ENCODE measurements at regions not wholly inside any gene's neighbourhood (a gene's known extent, or its start where the extent isn't known, plus 50 kb on each side); places are given as distances from the start of the nearest gene placed in this dataset.

GRCh38 chr9:73527521-73527920 lies 375.9 kb downstream of the ANXA1 start:
- no peak for TF ChIP-seq CTCF (IDR thresholded peaks at IDR 0.05; ENCODE audit: control insufficient read depth, extremely low read depth, insufficient read depth)
- no peak for DNase-seq (ENCODE audit: low read depth)
- no peak overlapping the region for H3K4me3 ChIP-seq (ENCODE audit: low read depth, low read length)

- H3K4me3 ChIP-seq (ENCODE audit: low read depth, low read length) = no peak overlapping the region
- DNase-seq (ENCODE audit: low read depth) = no peak
- TF ChIP-seq CTCF (IDR thresholded peaks at IDR 0.05; ENCODE audit: control insufficient read depth, extremely low read depth, insufficient read depth) = no peak
Observed at GRCh38 chr9:73528926-73529325, 377.3 kb downstream of the ANXA1 start.

DNA sequence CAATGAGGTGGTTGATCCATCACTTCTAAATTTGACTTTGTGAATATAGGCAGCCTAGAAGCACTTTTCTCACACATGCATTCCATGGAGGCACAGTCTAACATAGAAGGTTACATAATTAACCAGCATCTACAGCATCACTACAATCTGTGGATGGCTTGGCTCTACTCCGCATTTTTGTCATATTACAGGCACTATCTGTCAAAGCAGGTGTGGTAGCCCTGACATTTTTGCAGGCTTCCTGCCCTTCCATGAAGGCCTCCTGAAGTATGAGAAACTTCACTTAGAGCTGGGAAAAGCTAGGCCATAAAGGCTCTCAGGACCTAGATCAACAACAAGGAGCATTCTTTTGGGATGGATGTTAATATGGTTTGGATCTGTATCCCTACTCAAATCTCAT lies 378.0 kb downstream of the ANXA1 start:
- no peak for TF ChIP-seq CTCF (IDR thresholded peaks at IDR 0.05; ENCODE audit: control insufficient read depth, extremely low read depth, insufficient read depth)
- DNase-seq (ENCODE audit: low read depth) = no peak
- no peak overlapping the region for H3K4me3 ChIP-seq (ENCODE audit: low read depth, low read length)

DNA sequence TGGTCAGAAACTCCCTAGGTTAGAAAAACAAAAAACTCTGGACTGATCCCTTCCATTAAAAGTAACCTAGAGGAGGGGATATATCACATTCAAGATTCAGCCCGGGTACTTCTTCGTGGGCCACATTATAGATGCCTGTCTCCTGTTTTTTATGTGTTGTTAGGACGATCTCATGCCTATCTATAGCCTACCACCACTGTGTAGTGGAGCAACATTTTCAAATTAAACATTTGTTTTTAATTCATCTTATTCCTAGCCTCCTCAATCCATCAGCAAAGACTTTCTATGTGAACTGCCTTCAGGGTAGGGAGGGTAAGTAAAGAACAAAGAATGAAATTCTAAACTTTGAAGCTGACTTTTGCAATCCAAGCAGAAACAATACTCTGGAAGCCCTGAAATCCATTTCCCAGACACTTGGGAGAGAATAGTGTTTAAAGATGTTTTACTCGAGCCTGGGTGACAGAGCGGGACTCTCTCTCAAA lies 379.4 kb downstream of the ANXA1 start:
- TF ChIP-seq CTCF (IDR thresholded peaks at IDR 0.05; ENCODE audit: control insufficient read depth, extremely low read depth, insufficient read depth) = no peak
- no peak overlapping the region for H3K4me3 ChIP-seq (ENCODE audit: low read depth, low read length)
- no peak for DNase-seq (ENCODE audit: low read depth)

DNA sequence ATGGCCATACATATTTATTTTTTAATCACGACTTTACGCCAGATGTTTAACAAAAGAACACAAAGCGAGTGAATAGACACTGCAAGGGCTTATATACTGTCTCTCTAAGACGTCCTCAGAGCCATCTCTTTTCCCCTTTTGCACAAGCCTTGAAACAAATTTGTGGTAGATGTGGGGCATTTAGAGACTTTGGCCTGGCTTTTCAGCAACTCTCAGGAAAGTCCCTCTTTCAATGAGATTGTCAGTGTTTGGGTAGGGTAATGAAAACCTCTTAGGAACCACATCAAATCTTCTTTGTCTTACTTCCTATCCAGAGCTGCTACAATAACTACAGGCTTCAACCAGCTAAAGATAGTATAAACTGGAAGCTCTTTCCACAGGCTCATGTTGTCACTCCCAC lies 380.0 kb downstream of the ANXA1 start:
- H3K4me3 ChIP-seq (ENCODE audit: low read depth, low read length) = no peak overlapping the region
- no peak for TF ChIP-seq CTCF (IDR thresholded peaks at IDR 0.05; ENCODE audit: control insufficient read depth, extremely low read depth, insufficient read depth)
- DNase-seq (ENCODE audit: low read depth) = no peak

DNA sequence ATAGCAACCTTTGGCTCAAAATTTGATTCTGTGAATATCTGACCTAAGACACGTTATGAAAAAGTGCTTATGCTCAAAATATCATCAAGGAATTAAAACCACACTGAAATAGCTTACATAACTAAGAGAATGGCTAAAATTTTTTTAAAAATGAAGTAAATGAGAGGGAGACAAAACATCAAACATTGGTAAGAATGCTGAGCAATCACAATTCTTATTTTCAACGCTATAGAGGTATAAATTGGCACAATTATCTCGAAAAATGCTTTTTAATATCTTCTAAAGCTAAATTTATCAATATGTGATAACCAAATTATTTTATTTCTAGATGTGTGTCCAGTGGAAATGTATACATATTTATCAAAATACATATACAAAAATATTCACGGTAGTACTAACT lies 381.3 kb downstream of the ANXA1 start:
- no peak for DNase-seq (ENCODE audit: low read depth)
- H3K4me3 ChIP-seq (ENCODE audit: low read depth, low read length) = no peak overlapping the region
- no peak for TF ChIP-seq CTCF (IDR thresholded peaks at IDR 0.05; ENCODE audit: control insufficient read depth, extremely low read depth, insufficient read depth)

GRCh38 chr9:73536403-73536802 lies 384.7 kb downstream of the ANXA1 start:
- no peak overlapping the region for H3K4me3 ChIP-seq (ENCODE audit: low read depth, low read length)
- DNase-seq (ENCODE audit: low read depth) = no peak
- TF ChIP-seq CTCF (IDR thresholded peaks at IDR 0.05; ENCODE audit: control insufficient read depth, extremely low read depth, insufficient read depth) = no peak

Data from LNCaP clone FGC (cell line).